NCI-H2107 (cell line): ENCODE measurements at regions not wholly inside any gene's neighbourhood (a gene's known extent, or its start where the extent isn't known, plus 50 kb on each side); places are given as distances from the start of the nearest gene placed in this dataset.

ENCODE experiments used
- DNase-seq: peaks from one replicate; lab custom pipeline; 2025; lab: John Stamatoyannopoulos, UW

DNA sequence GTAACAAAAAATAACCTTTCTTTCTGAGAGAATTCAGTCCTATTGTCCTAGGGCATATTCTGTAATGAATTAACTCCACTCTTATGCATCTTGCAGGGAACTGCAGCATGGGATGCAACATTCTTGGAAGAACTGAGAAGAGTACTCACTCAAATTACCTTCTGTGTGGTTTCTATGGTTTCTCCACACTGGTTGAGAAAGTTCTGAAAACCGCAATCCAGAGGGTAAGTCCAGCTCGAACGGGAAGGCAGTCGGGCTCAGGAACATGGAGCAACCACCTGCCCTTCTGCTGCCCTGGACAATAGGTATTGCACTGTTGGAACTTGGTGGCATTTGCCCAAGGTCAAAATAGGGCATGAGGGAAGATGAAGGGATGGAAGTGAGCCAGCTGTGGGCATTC lies 59.6 kb upstream of the CDK13 start:
- no peak for DNase-seq

DNA sequence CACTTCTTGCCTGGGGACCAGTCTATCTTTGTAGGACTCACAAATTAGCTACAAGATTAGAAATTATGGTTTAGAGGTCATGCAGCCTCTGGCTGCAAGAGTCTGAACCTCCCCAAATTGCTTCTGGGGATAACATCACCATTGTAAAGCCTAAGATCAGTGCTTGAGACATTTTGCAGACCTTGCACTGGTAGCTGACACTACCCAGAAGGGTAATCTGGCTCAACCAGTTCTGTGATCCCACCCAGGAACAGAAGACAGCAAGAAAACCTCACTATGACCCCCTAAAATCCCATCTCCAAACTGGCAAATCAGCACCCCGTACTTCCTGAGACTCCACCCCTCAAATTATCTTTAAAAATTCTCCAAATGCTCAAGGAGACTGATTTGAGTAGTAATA lies 58.2 kb upstream of the CDK13 start:
- DNase-seq, result no peak

DNA sequence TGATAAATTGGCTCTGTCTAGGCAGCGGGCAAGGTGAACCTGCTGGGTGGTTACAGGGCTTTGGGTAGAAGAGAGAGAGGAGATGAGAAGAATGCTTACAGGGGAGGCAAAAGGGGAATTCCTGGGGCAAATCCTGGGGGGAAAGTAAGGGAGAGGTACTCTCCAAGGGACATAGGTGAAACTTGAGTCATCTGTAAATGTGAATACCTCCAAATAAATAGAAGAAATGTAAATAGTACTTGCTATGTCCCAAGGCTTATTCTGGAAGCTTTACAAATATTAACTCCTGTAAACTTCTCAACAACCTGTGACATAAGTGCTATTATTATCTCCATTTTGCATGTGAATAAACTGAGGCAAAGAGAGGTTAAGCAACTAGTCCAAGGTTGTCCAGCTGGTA lies 57.7 kb upstream of the CDK13 start:
- DNase-seq, result no peak

GRCh38 chr7:39894904-39895303 lies 55.2 kb upstream of the CDK13 start:
- DNase-seq, result no peak

DNA sequence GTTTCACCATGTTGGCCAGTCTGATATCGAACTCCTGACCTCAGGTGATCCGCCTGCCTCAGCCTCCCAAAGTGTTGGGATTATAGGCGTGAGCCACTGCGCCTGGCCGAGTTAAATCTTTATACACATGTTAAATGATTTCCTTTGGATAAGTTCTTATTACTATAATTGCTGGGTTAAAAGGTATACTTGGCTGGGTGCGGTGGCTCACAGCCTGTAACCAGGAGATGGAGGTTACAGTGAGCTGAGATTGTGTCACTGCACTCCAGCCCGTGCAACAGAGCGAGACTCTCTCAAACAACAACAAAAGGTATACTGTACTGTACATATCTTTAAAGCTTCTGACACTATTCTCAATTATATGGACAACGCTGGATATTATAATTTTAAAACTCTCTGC lies 53.2 kb upstream of the CDK13 start:
- DNase-seq, result no peak

DNA sequence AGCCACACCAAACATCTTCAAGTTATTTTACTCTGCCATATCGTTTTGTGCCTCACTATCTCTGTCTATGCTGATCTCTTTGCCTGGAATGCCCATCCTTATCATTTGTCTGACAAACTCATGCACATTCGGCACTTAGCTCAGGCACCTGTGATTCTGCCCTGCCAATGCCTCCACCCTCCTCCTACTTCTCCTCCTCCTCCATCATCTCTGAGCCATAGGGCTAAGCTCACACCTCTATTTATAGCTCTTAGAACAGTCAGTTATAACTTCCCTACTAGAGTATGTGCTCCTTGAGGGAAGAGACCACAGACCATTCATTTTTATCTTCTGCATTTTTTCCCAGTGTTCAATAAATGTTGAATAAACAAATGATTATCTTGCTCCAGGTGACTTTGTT lies 51.2 kb upstream of the CDK13 start:
- DNase-seq, result no peak
